MCF 10A (cell line): ENCODE measurements at regions not wholly inside any gene's neighbourhood (a gene's known extent, or its start where the extent isn't known, plus 50 kb on each side); places are given as distances from the start of the nearest gene placed in this dataset.
"Not testable (repeated sequence)": the region's sequence is repeated elsewhere in the genome, so short reads cannot be mapped to it uniquely, and the experiment has no call there.

Experiments
- BruUV-seq: library from RNA; stranded (reverse); fragments of 400-500 nt; replicated peaks from 2 replicates; lab custom pipeline; 2021; lab: Mats Ljungman, UMichigan
- CTCF ChIA-PET: fragments of 300-600 bp; sonication (Branson Sonifier 250); formaldehyde crosslinking; extraction: SDS; loops from one replicate; lab custom pipeline; 2021; ENCODE audit warnings: antibody characterized with exemption, inconsistent platforms; lab: Yijun Ruan, JAX
- POLR2A ChIA-PET: fragments of 300-600, 350-650 bp; sonication (Branson Sonifier 250); formaldehyde crosslinking; extraction: SDS; loops from one replicate; lab custom pipeline; 2020; ENCODE audit warnings: antibody characterized with exemption, inconsistent platforms; lab: Yijun Ruan, JAX
- DNase-seq: peaks from one replicate; pipeline ENCODE4 v3.0.0-alpha.2; 2018; ENCODE audit not compliant: unreplicated experiment
- H3K27ac Mint-ChIP-seq: one replicate; pipeline ENCODE4 v1.8.0; 2022; ENCODE audit warnings: mild to moderate bottlenecking, low read depth, mixed read lengths; ENCODE audit not compliant: unreplicated experiment
- H3K27me3 Mint-ChIP-seq: one replicate; pipeline ENCODE4 v1.8.0; 2022; ENCODE audit warnings: mixed read lengths; ENCODE audit not compliant: insufficient read depth, unreplicated experiment
- H3K36me3 Mint-ChIP-seq: one replicate; pipeline ENCODE4 v1.8.0; 2022; ENCODE audit warnings: mild to moderate bottlenecking, moderate library complexity, mixed read lengths; ENCODE audit not compliant: insufficient read depth, unreplicated experiment
- H3K4me1 Mint-ChIP-seq: one replicate; pipeline ENCODE4 v1.8.0; 2022; ENCODE audit warnings: mixed read lengths; ENCODE audit not compliant: insufficient read depth, unreplicated experiment
- H3K4me3 Mint-ChIP-seq: one replicate; pipeline ENCODE4 v1.8.0; 2022; ENCODE audit warnings: mild to moderate bottlenecking, moderate library complexity, mixed read lengths; ENCODE audit not compliant: unreplicated experiment
- H3K9me3 Mint-ChIP-seq: one replicate; pipeline ENCODE4 v1.8.0; 2022; ENCODE audit warnings: mixed read lengths; ENCODE audit not compliant: unreplicated experiment
- intact Hi-C: fragments of 100-400 bp; cut with micrococcal nuclease; formaldehyde crosslinking; loops from 2 replicates; pipeline ENCODE4 v1.14.1; 2022
- TF ChIP-seq, protein P1 (sequence below): fragments of 200-600 bp; IDR thresholded peaks from one replicate; pipeline ENCODE4 v1.8.0; 2022; ENCODE audit warnings: antibody characterized with exemption, mild to moderate bottlenecking; ENCODE audit not compliant: unreplicated experiment

DNA sequence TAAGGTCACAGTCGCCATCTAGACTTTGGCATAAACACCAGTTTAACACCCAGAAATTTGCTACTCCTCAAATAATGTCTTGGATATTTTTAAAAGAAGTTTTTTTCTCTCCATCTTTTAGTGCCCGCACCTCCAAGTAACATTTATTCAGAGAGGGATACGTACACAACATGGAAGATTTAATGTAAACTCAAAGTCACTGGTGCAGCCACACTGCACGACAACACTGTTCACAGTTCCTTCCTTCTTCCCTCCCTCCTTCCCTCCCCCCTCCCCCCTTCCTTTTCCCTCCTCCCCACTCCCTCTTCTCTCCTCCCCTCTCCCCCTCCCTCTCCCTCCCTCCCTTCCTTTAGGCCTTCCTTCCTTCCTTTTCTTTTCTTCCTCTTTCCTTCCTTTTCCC is 56.5 kb downstream of the NPPC start:
- Mint-ChIP-seq H3K4me1 (no peaks in the 10 kb centered on the region), H3K36me3 (no peaks in the 10 kb centered on the region), H3K27ac (peak overlapping the region; percentile 71), H3K27me3 (peaks cover 32% of the 10 kb centered on the region), H3K9me3 (peaks cover 8% of the 10 kb centered on the region), H3K4me3 (no peak overlapping the region)
- BruUV-seq, result no TSS peak
- ChIA-PET POLR2A (no interaction called here), CTCF (interaction anchor here (1.3 kb wide), 1 partner anchor 15 kb away, joined by 4 read pairs; no protein-coding TSS in a partner anchor)
- no peak for DNase-seq
- intact Hi-C loops, result no loop called here
- TF ChIP-seq, protein P1, sequence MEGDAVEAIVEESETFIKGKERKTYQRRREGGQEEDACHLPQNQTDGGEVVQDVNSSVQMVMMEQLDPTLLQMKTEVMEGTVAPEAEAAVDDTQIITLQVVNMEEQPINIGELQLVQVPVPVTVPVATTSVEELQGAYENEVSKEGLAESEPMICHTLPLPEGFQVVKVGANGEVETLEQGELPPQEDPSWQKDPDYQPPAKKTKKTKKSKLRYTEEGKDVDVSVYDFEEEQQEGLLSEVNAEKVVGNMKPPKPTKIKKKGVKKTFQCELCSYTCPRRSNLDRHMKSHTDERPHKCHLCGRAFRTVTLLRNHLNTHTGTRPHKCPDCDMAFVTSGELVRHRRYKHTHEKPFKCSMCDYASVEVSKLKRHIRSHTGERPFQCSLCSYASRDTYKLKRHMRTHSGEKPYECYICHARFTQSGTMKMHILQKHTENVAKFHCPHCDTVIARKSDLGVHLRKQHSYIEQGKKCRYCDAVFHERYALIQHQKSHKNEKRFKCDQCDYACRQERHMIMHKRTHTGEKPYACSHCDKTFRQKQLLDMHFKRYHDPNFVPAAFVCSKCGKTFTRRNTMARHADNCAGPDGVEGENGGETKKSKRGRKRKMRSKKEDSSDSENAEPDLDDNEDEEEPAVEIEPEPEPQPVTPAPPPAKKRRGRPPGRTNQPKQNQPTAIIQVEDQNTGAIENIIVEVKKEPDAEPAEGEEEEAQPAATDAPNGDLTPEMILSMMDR, result no peak

DNA sequence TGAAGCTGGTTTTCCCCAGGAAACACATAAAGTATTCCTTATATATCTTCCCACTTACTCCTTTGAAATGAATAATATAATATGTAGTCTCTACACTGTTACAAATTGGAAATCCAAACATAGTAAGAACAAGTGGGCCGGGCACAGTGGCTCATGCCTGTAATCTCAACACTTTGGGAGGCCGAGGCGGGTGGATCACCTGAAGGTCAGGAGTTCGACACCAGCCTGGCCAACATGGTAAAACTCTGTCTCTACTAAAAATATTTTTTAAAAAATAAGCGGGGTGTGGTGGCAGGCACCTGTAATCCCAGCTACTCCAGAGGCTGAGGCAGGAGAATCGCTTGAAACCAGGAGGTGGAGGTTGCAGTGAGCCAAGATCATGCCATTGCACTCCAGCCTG is 57.2 kb downstream of the NPPC start:
- intact Hi-C loops, H3K4me3 Mint-ChIP-seq, BruUV-seq, H3K27ac Mint-ChIP-seq, H3K4me1 Mint-ChIP-seq, POLR2A ChIA-PET, DNase-seq, H3K9me3 Mint-ChIP-seq, H3K36me3 Mint-ChIP-seq: not testable (repeated sequence)
- peaks cover 32% of the 10 kb centered on the region for H3K27me3 Mint-ChIP-seq
- CTCF ChIA-PET, result interaction anchor here (0.6 to 1.3 kb wide), 3 partner anchors 15 to 570 kb away, joined by 3 to 4 read pairs (median 4); no protein-coding TSS in a partner anchor

DNA sequence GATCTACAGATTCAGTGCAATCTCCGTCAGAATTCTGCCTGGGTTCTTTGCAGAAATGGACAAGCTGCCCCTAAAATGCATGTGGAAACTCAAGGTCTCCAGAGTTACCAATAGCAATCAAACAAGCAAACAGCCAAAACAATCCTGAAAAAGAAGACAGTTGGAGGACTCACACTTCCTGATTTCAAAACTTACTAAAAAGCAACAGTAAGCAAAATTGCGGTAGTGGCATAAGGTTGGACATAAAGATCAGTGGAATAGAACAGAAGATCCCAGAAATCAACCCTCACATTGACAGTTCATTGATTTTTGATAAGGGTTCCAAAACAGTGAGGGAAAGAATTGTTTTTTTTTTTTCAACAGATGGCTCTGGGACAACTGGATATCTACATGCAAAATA is 59.7 kb downstream of the NPPC start:
- H3K4me1 Mint-ChIP-seq, result no peaks in the 10 kb centered on the region
- BruUV-seq, result no TSS peak
- no peak overlapping the region for H3K27ac Mint-ChIP-seq
- POLR2A ChIA-PET, result no interaction called here
- CTCF ChIA-PET, result no interaction called here
- intact Hi-C loops, result no loop called here
- peaks cover 32% of the 10 kb centered on the region for H3K27me3 Mint-ChIP-seq
- TF ChIP-seq, protein P1, result no peak
- DNase-seq, result no peak
- H3K36me3 Mint-ChIP-seq, result no peaks in the 10 kb centered on the region
- peaks cover 8% of the 10 kb centered on the region for H3K9me3 Mint-ChIP-seq
- H3K4me3 Mint-ChIP-seq, result no peak overlapping the region

DNA sequence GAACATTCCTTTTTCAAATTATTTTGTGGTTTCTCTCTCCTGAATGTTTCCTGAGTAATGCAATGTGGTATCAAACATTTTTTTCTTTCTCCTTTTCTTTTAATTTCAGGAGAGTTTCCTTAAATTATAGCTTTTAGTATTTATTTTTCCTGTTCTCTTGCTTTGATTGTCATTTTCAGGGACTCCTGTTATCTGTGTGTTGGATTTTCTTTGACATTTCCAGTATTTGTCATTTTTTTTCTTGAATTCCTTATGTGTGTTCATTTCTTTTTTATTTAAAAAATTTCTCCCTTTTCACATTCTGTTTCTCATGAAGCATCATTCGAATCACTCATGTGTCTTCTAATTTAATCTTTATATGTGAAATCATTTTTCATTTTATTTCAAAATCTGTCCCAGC is 61.0 kb downstream of the NPPC start:
- intact Hi-C loops, result no loop called here
- BruUV-seq, result no TSS peak
- H3K36me3 Mint-ChIP-seq, result no peaks in the 10 kb centered on the region
- TF ChIP-seq, protein P1, result no peak
- no peak for DNase-seq
- ChIA-PET POLR2A (no interaction called here), CTCF (interaction anchor here (0.6 kb wide), 1 partner anchor 180 kb away, joined by 3 read pairs; no protein-coding TSS in a partner anchor)
- no peaks in the 10 kb centered on the region for H3K4me1 Mint-ChIP-seq
- peaks cover 25% of the 10 kb centered on the region for H3K27me3 Mint-ChIP-seq
- no peak overlapping the region for H3K27ac Mint-ChIP-seq
- peaks cover 6% of the 10 kb centered on the region for H3K9me3 Mint-ChIP-seq
- H3K4me3 Mint-ChIP-seq, result no peak overlapping the region

DNA sequence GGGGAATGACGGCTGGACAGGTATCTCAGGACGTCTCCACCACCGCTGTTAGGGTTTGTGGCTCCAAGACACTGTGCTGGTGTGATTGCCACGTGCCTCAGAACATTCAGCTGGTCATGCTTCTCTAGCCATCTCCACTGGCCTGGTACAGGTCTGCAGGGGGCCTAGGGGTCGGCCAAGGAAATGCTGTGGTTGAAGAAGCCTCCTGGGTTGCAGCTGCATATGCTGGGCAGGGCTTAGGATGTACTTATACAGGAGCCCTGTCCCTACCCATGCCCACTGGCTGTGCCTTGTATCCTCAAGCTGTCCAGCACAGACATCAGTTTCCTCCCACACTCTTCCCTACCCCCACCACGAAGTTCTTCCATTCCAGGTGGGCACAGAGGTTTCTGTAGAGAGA is 64.1 kb downstream of the NPPC start:
- intact Hi-C loops, result no loop called here
- Mint-ChIP-seq H3K4me3 (no peak overlapping the region), H3K4me1 (no peaks in the 10 kb centered on the region), H3K27me3 (no peaks in the 10 kb centered on the region), H3K27ac (no peak overlapping the region), H3K36me3 (no peaks in the 10 kb centered on the region), H3K9me3 (no peaks in the 10 kb centered on the region)
- no peak for DNase-seq
- TF ChIP-seq, protein P1, result no peak
- BruUV-seq, result no TSS peak
- ChIA-PET CTCF (interaction anchor here (2.9 kb wide), 1 partner anchor 9 kb away, joined by 9 read pairs; no protein-coding TSS in a partner anchor), POLR2A (no interaction called here)
